NCI-H1436 treated with DMSO at 0.1 percent for 48 hours (cell line): ENCODE measurements at regions not wholly inside any gene's neighbourhood (a gene's known extent, or its start where the extent isn't known, plus 50 kb on each side); places are given as distances from the start of the nearest gene placed in this dataset.
"Not testable (repeated sequence)": the region's sequence is repeated elsewhere in the genome, so short reads cannot be mapped to it uniquely, and the experiment has no call there.

Experiments
- DNase-seq: peaks from one replicate; lab custom pipeline; 2025; lab: John Stamatoyannopoulos, UW

GRCh38 chr10:55747244-55747643, 613.8 kb downstream of the ZWINT start:
- DNase-seq = no peak

DNA sequence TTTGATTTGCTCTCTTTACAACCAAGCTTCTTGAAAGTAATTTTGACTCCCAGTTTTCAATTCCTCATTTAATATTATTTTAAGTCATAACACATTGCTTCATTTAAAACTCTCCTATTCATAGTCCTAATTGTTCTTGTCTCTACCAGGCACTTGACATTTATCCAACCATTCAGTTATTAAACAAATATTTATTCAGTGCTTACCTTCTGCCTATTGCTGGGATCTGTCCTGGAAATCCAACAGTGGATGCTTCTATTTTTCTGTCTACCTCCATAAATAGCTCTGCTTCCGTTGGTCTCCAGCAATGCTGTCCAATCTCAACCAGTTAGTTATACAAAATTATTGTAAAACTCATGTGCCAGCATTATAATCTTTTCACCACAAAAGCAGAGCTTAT, 615.1 kb downstream of the ZWINT start:
- no peak for DNase-seq

- no peak for DNase-seq
Measured at GRCh38 chr10:55742487-55742886, 618.6 kb downstream of the ZWINT start.

DNA sequence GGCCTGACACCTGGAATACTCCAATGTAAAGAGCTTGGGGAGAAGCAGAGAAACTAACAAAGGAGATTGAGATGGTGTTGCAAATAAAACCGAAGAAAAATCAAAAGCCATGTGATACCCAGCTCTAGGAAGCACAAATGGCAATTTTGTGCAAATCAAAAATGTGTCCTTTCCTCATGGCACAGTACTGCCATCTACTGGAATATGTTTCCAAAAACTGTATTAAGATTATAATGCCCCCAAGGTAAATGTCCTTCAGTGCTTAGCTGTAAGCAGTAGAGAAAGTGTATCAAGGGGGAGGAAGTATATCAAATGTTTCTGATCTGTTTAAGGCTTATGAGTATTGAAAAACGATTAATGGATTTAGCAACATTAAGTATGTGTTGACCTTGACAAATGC, 620.3 kb downstream of the ZWINT start:
- not testable (repeated sequence) for DNase-seq

GRCh38 chr10:55740110-55740509, 620.9 kb downstream of the ZWINT start:
- DNase-seq = no peak

GRCh38 chr10:55734112-55734511, 626.9 kb downstream of the ZWINT start:
- no peak for DNase-seq

DNA sequence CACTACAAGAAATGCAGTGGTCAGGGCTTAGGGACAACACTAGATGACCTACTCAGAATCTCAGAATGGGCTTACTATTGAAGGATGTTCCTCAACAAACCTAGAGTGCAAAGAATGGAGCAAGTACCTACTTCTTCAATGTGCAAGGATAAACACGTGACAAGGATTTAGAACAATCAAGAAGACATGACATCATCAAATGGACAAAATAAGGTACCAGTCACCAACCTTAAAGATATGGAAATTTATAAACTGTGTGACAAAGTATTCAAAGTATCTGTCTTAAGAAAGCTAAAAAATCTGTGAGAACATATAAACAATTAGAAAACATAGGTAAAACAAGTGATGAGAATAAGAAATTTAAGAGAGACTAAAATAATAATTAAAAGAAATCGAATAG, 656.1 kb downstream of the ZWINT start:
- DNase-seq = no peak

- DNase-seq = no peak
Measured at GRCh38 chr10:55668326-55668922, 692.6 kb downstream of the ZWINT start.

GRCh38 chr10:55653531-55653930, 707.5 kb downstream of the ZWINT start:
- DNase-seq = no peak

GRCh38 chr10:55641601-55642000, 719.5 kb downstream of the ZWINT start:
- DNase-seq = no peak

- DNase-seq = no peak
Measured at GRCh38 chr10:55631071-55631654, 729.9 kb downstream of the ZWINT start.

DNA sequence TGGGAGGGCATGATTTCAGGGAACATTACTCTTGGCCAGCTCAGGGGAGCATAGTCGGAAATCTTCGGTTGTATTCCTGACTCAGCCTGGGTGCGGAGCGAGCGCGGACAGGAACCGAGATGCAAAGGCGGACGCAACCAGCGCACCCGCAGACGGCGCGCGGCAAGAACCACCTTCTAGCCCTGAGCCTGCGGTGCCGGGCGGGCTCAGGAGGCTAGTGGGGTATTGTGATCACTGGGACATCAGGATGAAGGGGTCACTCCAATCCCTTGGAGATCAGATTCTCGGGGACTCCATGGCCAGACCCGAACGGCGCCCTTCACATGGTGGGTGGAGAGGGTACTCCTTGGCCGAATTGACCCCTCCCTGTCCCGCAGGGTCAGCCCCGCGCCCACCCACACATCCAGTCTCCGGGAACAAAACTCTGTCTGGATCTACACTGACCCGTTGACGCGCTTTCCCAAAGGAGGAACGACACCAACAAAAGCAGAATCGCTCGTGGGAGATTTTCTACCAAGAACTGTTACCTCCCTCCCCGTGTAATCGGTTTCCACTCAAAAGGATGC, 730.5 kb downstream of the ZWINT start:
- no peak for DNase-seq

GRCh38 chr10:55629793-55630490, 731.1 kb downstream of the ZWINT start:
- no peak for DNase-seq

- DNase-seq = no peak
Measured at GRCh38 chr10:55628260-55628701, 732.8 kb downstream of the ZWINT start.

- DNase-seq = no peak
Measured at GRCh38 chr10:55627501-55628051, 733.5 kb downstream of the ZWINT start.

DNA sequence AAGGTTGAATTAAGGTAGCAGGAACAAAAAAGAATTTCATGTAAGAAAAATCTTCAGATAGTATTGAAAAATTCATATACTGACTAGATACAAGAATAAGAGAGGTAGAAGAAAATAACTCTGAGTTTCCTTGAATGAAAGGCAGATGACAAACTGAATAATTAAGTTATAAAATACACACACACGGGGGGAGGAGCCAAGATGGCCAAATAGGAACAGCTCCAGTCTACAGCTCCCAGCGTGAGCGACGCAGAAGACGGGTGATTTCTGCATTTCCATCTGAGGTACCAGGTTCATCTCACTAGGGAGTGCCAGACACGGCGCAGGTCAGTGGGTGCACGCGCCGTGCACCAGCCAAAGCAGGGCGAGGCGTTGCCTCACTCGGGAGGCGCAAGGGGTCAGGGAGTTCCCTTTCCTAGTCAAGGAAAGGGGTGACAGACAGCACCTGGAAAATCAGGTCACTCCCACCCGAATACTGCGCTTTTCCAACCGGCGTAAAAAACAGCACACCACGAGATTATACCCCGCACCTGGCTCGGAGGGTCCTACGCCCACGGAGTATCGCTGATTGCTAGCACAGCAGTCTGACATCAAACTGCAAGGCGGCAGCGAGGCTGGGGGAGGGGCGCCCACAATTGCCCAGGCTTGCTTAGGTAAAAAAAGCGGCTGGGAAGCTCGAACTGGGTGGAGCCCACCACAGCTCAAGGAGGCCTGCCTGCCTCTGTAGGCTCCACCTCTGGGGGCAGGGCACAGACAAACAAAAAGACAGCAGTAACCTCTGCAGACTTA, 759.2 kb downstream of the ZWINT start:
- not testable (repeated sequence) for DNase-seq

GRCh38 chr10:55551603-55552002, 750.6 kb upstream of the PCDH15 start:
- no peak for DNase-seq

- no peak for DNase-seq
Measured at GRCh38 chr10:55550236-55550635, 749.2 kb upstream of the PCDH15 start.

DNA sequence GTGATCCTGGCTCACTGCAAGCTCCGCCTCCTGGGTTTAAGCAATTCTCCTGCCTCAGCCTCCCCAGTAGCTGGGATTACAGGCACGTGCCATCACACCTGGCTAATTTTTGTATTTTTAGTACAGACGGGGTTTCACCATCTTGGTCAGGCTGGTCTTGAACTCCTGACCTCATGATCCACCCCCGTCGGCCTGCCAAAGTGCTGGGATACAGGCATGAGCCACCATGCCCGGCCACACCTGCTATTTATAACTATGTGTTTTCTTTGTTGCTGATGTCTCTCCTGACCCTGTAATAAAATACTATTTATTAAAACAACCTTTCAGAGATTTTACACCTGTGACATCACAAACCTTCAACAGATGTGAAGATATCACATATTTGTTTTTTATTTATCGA, 736.5 kb upstream of the PCDH15 start:
- not testable (repeated sequence) for DNase-seq

DNA sequence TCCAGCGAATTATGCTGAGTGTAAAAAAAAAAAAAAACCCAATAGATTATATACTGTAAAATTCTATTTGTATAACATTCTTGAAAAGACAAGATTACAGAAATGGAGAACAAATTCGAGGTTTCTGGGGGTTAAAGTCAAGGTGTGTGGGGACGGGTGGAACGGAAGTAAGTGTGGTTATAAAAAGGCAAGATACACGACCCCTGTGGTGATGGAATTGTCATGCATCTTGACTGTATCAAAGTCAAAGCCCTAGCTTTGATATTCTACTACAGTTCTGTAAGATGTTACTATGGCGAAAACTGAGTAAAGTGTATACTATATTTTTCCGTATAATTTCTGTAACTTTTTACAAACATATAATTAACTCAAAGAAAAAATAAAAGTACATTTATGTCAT, 718.2 kb upstream of the PCDH15 start:
- no peak for DNase-seq

DNA sequence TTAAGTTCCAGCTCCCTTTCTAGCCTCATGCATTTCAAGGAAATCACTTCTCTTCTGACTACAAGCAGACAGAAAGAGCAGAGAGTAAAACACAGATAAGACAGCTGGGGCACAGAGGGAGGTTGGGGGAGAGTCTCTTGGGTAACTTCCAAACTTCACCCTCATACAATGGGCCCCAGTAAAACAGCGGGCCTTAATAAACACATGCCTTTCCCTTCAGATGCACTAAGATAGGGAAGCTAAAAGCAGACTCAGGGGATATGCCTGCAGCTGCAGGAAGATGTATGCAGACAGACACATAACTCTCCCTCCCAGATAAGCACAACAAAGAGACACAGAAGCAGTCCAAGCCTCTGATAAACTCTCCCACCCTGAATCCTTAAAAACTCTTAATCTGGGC, 717.4 kb upstream of the PCDH15 start:
- DNase-seq = not testable (repeated sequence)

DNA sequence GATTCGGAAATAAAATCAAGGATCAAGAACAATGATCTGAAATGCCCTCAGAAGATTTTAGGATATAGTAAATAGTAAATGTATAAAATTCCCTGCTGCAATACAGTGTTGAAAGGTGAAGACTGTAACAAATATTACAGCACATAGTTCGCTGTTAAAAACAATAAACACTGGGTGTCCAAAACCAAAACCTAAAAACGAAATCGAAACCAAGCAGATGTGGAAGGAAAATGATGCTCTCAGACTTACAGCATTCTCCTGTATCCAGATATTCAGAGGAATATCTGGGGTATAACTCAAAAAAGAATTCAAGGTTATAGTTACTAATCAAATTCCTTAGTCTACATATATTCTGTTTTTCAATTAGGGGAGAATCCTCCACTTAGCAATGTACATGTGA, 708.1 kb upstream of the PCDH15 start:
- no peak for DNase-seq
